Smooth muscle cell (in vitro differentiated cells): ENCODE measurements at regions not wholly inside any gene's neighbourhood (a gene's known extent, or its start where the extent isn't known, plus 50 kb on each side); places are given as distances from the start of the nearest gene placed in this dataset.

Experiments
- DNase-seq: peaks from one replicate; lab custom pipeline; 2025; ENCODE audit not compliant: unreplicated experiment; lab: John Stamatoyannopoulos, UW
- H2AFZ ChIP-seq: fragments of 200-600 bp; sonication (generic); 2 replicates; pipeline ENCODE4 v1.6.0; 2016; ENCODE audit warnings: antibody characterized with exemption, low read depth, mild to moderate bottlenecking
- H3F3A ChIP-seq: fragments of 200-600 bp; sonication (generic); 2 replicates; pipeline ENCODE4 v1.6.0; 2017; ENCODE audit warnings: antibody characterized with exemption, low read depth
- H3K27ac ChIP-seq: fragments of 200-600 bp; sonication (generic); 2 replicates; pipeline ENCODE4 v1.5.1; 2016; ENCODE audit warnings: low read depth, mild to moderate bottlenecking
- H3K27me3 ChIP-seq: fragments of 200-600 bp; sonication (generic); 2 replicates; pipeline ENCODE4 v1.6.1; 2016; ENCODE audit warnings: low read depth, mild to moderate bottlenecking
- H3K36me3 ChIP-seq: fragments of 200-600 bp; sonication (generic); 2 replicates; pipeline ENCODE4 v1.5.1; 2016; ENCODE audit warnings: low read depth
- H3K4me1 ChIP-seq: fragments of 200-600 bp; sonication (generic); 2 replicates; pipeline ENCODE4 v1.5.1; 2016; ENCODE audit warnings: low read depth
- H3K4me2 ChIP-seq: fragments of 200-600 bp; sonication (generic); 2 replicates; pipeline ENCODE4 v1.6.0; 2016; ENCODE audit warnings: mild to moderate bottlenecking
- H3K4me3 ChIP-seq: fragments of 200-600 bp; sonication (generic); 2 replicates; pipeline ENCODE4 v1.5.1; 2016; ENCODE audit warnings: mild to moderate bottlenecking
- H3K79me2 ChIP-seq: fragments of 200-600 bp; sonication (generic); 2 replicates; pipeline ENCODE4 v1.6.0; 2016; ENCODE audit warnings: low read depth, mild to moderate bottlenecking
- H3K9ac ChIP-seq: fragments of 200-600 bp; sonication (generic); 2 replicates; pipeline ENCODE4 v1.6.0; 2016; ENCODE audit warnings: low read depth
- H3K9me3 ChIP-seq: fragments of 200-600 bp; sonication (generic); replicated peaks from 2 replicates; pipeline ENCODE4 v1.5.1; 2016; ENCODE audit warnings: low read depth
- H4K20me1 ChIP-seq: fragments of 200-600 bp; sonication (generic); 2 replicates; pipeline ENCODE4 v1.6.0; 2016; ENCODE audit warnings: low read depth
- WGBS: methylation state at CpG from one replicate; pipeline ENCODE4 v1.1.7; 2016; ENCODE audit warnings: low lambda C conversion rate; 5-methylcytosine and 5-hydroxymethylcytosine counted together
- TF ChIP-seq, protein P1 (sequence below): fragments of 200-600 bp; sonication (generic); IDR thresholded peaks from 2 replicates; pipeline ENCODE4 v1.5.1; 2017; ENCODE audit warnings: borderline replicate concordance, mild to moderate bottlenecking, antibody characterized with exemption; ENCODE audit not compliant: insufficient read depth, poor library complexity, severe bottlenecking

DNA sequence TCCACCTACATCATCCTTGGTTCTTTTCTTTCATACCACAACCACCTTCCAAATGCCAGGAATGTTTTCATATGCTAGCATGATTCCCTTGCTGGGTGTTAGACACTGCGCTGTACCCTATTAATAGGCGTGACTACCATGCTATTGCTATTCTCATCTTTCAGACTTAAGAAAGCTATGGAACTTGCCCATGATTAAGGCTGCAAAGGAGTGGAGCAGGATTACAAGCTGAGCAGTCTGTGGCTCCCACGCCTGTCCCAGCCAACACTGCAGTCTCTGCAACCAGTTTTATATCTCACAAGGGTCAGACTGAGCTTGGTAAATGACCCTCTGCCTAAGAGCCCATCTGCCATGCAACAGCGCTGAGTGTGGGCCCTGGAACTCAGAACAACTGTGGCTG lies 285.7 kb upstream of the POU3F3 start:
- H2AFZ ChIP-seq, result no peak overlapping the region
- H3K9ac ChIP-seq, result no peak overlapping the region
- no peak for DNase-seq
- H3K27me3 ChIP-seq, result no peaks in the 10 kb centered on the region
- no peak overlapping the region for H3K4me3 ChIP-seq
- H3K36me3 ChIP-seq, result no peaks in the 10 kb centered on the region
- no peaks in the 10 kb centered on the region for H3F3A ChIP-seq
- WGBS, result 95% methylated on average over 4 of the region's 4 CpGs
- no peak overlapping the region for H3K27ac ChIP-seq
- no peaks in the 10 kb centered on the region for H4K20me1 ChIP-seq
- TF ChIP-seq, protein P1, sequence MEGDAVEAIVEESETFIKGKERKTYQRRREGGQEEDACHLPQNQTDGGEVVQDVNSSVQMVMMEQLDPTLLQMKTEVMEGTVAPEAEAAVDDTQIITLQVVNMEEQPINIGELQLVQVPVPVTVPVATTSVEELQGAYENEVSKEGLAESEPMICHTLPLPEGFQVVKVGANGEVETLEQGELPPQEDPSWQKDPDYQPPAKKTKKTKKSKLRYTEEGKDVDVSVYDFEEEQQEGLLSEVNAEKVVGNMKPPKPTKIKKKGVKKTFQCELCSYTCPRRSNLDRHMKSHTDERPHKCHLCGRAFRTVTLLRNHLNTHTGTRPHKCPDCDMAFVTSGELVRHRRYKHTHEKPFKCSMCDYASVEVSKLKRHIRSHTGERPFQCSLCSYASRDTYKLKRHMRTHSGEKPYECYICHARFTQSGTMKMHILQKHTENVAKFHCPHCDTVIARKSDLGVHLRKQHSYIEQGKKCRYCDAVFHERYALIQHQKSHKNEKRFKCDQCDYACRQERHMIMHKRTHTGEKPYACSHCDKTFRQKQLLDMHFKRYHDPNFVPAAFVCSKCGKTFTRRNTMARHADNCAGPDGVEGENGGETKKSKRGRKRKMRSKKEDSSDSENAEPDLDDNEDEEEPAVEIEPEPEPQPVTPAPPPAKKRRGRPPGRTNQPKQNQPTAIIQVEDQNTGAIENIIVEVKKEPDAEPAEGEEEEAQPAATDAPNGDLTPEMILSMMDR, result no peak
- H3K4me1 ChIP-seq, result no peaks in the 10 kb centered on the region
- H3K9me3 ChIP-seq, result no peaks in the 10 kb centered on the region
- H3K79me2 ChIP-seq, result no peaks in the 10 kb centered on the region
- no peak overlapping the region for H3K4me2 ChIP-seq

DNA sequence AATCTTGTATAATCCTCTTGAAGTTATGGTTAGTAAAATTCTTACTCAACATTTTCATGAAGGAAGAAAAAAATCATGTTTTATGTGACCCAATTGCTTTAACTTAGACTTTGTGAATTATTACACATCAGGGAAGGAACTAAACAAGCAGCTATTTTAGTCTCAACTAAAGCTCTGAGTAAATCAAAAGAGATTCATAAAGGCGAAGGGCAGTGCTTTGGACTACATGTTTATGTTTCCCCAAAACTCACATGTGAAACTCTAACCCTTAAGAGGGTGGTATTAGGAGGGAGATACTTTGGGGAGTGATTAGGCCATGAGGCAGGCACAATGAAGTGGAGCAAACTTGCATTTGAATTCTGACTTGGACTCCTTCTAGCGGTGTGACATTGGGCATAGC lies 283.7 kb upstream of the POU3F3 start:
- H3K4me1 ChIP-seq, result no peaks in the 10 kb centered on the region
- H3K4me2 ChIP-seq, result no peak overlapping the region
- H4K20me1 ChIP-seq, result no peaks in the 10 kb centered on the region
- WGBS, result 96% methylated on average over 2 of the region's 2 CpGs
- H3F3A ChIP-seq, result no peaks in the 10 kb centered on the region
- no peak overlapping the region for H3K4me3 ChIP-seq
- no peaks in the 10 kb centered on the region for H3K79me2 ChIP-seq
- no peaks in the 10 kb centered on the region for H3K9me3 ChIP-seq
- no peak overlapping the region for H3K27ac ChIP-seq
- no peak overlapping the region for H2AFZ ChIP-seq
- H3K36me3 ChIP-seq, result no peaks in the 10 kb centered on the region
- DNase-seq, result no peak
- no peak overlapping the region for H3K9ac ChIP-seq
- H3K27me3 ChIP-seq, result no peaks in the 10 kb centered on the region
- TF ChIP-seq, protein P1, result no peak

DNA sequence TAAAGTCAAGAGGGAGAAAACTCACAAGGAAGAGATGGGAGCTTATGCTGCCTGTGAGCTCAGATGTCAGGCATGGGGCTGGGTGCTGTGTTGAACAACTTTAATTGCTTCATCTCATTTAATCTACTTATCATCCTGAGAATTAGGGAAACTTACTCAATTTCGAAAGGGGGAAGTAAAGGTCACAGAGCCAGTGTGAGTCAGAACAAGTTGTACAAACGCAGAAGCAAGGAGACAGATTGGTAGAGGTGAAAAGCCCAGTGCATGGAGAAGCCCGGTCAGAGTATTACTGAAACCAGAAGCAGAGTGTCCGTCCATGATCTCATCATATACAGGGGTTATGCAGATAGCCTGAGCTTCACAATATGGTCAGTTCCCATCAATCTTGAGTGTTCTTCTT lies 281.1 kb upstream of the POU3F3 start:
- WGBS, result 76% methylated on average over 4 of the region's 4 CpGs
- TF ChIP-seq, protein P1, result no peak

DNA sequence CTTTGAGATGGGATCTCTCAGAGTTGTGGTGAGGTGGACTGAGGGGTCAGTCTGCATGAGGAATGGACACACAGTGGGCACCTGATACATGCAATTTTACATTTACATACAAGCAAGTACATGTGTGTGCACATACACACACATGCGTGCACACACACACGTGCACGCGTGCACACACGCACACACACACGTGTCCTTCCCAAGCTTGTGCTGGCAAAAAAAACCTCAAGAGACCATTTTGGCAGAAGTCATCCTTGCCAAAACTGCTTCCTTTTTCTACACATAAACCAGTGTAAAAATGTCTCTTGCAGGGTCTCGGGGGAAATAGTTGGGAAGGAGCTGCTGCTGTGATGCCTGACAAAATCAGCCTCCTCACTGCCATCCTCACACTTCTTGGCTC lies 279.5 kb upstream of the POU3F3 start:
- no peaks in the 10 kb centered on the region for H3K9me3 ChIP-seq
- DNase-seq, result no peak
- H3K4me2 ChIP-seq, result no peak overlapping the region
- H3K4me3 ChIP-seq, result no peak overlapping the region
- H3K36me3 ChIP-seq, result no peaks in the 10 kb centered on the region
- H3K9ac ChIP-seq, result no peak overlapping the region
- no peak overlapping the region for H2AFZ ChIP-seq
- 97% methylated on average over 7 of the region's 7 CpGs for WGBS
- TF ChIP-seq, protein P1, result no peak
- H3F3A ChIP-seq, result no peaks in the 10 kb centered on the region
- no peaks in the 10 kb centered on the region for H3K27me3 ChIP-seq
- H4K20me1 ChIP-seq, result no peaks in the 10 kb centered on the region
- no peak overlapping the region for H3K27ac ChIP-seq
- no peaks in the 10 kb centered on the region for H3K79me2 ChIP-seq
- H3K4me1 ChIP-seq, result no peaks in the 10 kb centered on the region

More for the DNA sequence above, 281.1 kb upstream of the POU3F3 start:
- no peak for DNase-seq
- H3K79me2 ChIP-seq, result no peaks in the 10 kb centered on the region
- H3K27me3 ChIP-seq, result no peaks in the 10 kb centered on the region
- H3K4me1 ChIP-seq, result no peaks in the 10 kb centered on the region
- H3K9me3 ChIP-seq, result no peaks in the 10 kb centered on the region
- H3K27ac ChIP-seq, result no peak overlapping the region
- H3F3A ChIP-seq, result no peaks in the 10 kb centered on the region
- H2AFZ ChIP-seq, result no peak overlapping the region
- no peak overlapping the region for H3K4me2 ChIP-seq
- H3K4me3 ChIP-seq, result no peak overlapping the region
- H4K20me1 ChIP-seq, result no peaks in the 10 kb centered on the region
- no peaks in the 10 kb centered on the region for H3K36me3 ChIP-seq
- H3K9ac ChIP-seq, result no peak overlapping the region
